GM18507 (cell line): ENCODE measurements at regions not wholly inside any gene's neighbourhood (a gene's known extent, or its start where the extent isn't known, plus 50 kb on each side); places are given as distances from the start of the nearest gene placed in this dataset.

Experiments used
- DNase-seq: peaks from one replicate; pipeline ENCODE4 v3.0.0; 2011; ENCODE audit warnings: low read depth; ENCODE audit not compliant: insufficient read length; ENCODE audit errors: extremely low spot score
- FAIRE-seq: peaks from 2 replicates; lab custom pipeline; 2011; peaks lifted over from hg19 to GRCh38; lab: Jason Lieb, UNC

GRCh38 chr2:56505885-56506284 is 322.1 kb downstream of the CCDC85A start:
- no peak for DNase-seq
- no peak for FAIRE-seq

GRCh38 chr2:56508662-56509061 is 324.9 kb downstream of the CCDC85A start:
- FAIRE-seq (no peak), DNase-seq (no peak)

GRCh38 chr2:56510610-56511009 is 326.8 kb downstream of the CCDC85A start:
- DNase-seq, result no peak
- no peak for FAIRE-seq

- DNase-seq (no peak), FAIRE-seq (no peak)
Measured at GRCh38 chr2:56515399-56515798, 331.6 kb downstream of the CCDC85A start.

- DNase-seq (no peak), FAIRE-seq (no peak)
Measured at GRCh38 chr2:56519806-56520205, 336.0 kb downstream of the CCDC85A start.

- no peak for FAIRE-seq
- DNase-seq, result no peak
Measured at GRCh38 chr2:56522605-56523089, 338.9 kb downstream of the CCDC85A start.

- DNase-seq, result no peak
- no peak for FAIRE-seq
Measured at GRCh38 chr2:56523816-56524215, 340.0 kb downstream of the CCDC85A start.

GRCh38 chr2:56531668-56532420 is 348.1 kb downstream of the CCDC85A start:
- no peak for DNase-seq
- no peak for FAIRE-seq

GRCh38 chr2:56534321-56534720 is 350.5 kb downstream of the CCDC85A start:
- no peak for FAIRE-seq
- DNase-seq, result no peak

- DNase-seq, result no peak
- no peak for FAIRE-seq
Measured at GRCh38 chr2:56537756-56538155, 354.0 kb downstream of the CCDC85A start.

GRCh38 chr2:56539618-56540017 is 355.8 kb downstream of the CCDC85A start:
- FAIRE-seq, result no peak
- DNase-seq, result no peak

- DNase-seq (no peak), FAIRE-seq (no peak)
Measured at GRCh38 chr2:56540467-56540866, 356.7 kb downstream of the CCDC85A start.

GRCh38 chr2:56540916-56541315 is 357.1 kb downstream of the CCDC85A start:
- DNase-seq (no peak), FAIRE-seq (no peak)

GRCh38 chr2:56542213-56542612 is 358.4 kb downstream of the CCDC85A start:
- FAIRE-seq, result no peak
- no peak for DNase-seq

- DNase-seq (no peak), FAIRE-seq (no peak)
Measured at GRCh38 chr2:56565143-56565542, 381.4 kb downstream of the CCDC85A start.

- no peak for FAIRE-seq
- DNase-seq, result no peak
Measured at GRCh38 chr2:56571074-56571473, 387.3 kb downstream of the CCDC85A start.

GRCh38 chr2:56576001-56576400 is 392.2 kb downstream of the CCDC85A start:
- no peak for FAIRE-seq
- no peak for DNase-seq

- DNase-seq (no peak), FAIRE-seq (no peak)
Measured at GRCh38 chr2:56580242-56580641, 396.5 kb downstream of the CCDC85A start.

- FAIRE-seq, result no peak
- DNase-seq, result no peak
Measured at GRCh38 chr2:56582570-56582969, 398.8 kb downstream of the CCDC85A start.

GRCh38 chr2:56583796-56584315 is 400.1 kb downstream of the CCDC85A start:
- FAIRE-seq (no peak), DNase-seq (no peak)

GRCh38 chr2:56587456-56587855 is 403.7 kb downstream of the CCDC85A start:
- FAIRE-seq (no peak), DNase-seq (no peak)
